Cardiac muscle cell (in vitro differentiated cells and primary cell): ENCODE measurements at regions not wholly inside any gene's neighbourhood (a gene's known extent, or its start where the extent isn't known, plus 50 kb on each side); places are given as distances from the start of the nearest gene placed in this dataset.

Experiments
- DNase-seq, 2 donors: peaks; one replicate each; pipeline versions ENCODE4 v3.0.0 to v3.0.0-alpha.2; 2010 to 2017; ENCODE audit warnings: low read depth in 1 of 2, low spot score in 1 of 2
- H3K27ac ChIP-seq: fragments of 200-600 bp; sonication (generic); 2 replicates; pipeline ENCODE4 v1.5.1; 2016
- H3K27me3 ChIP-seq: fragments of 200-600 bp; sonication (generic); 2 replicates; pipeline ENCODE4 v1.6.0; 2016; ENCODE audit warnings: control low read depth
- H3K36me3 ChIP-seq: fragments of 200-600 bp; sonication (generic); 2 replicates; pipeline ENCODE4 v1.5.1; 2016; ENCODE audit warnings: control low read depth
- H3K4me1 ChIP-seq: fragments of 200-600 bp; sonication (generic); 2 replicates; pipeline ENCODE4 v1.8.1; 2017; ENCODE audit warnings: low read depth, mild to moderate bottlenecking, mixed run types
- H3K4me3 ChIP-seq: fragments of 200-600 bp; sonication (generic); 2 replicates; pipeline ENCODE4 v1.5.1; 2016; ENCODE audit warnings: mild to moderate bottlenecking
- H3K9me3 ChIP-seq: fragments of 200-600 bp; sonication (generic); 2 replicates; pipeline ENCODE4 v1.5.1; 2017; ENCODE audit warnings: low read depth, mild to moderate bottlenecking, control low read depth
- CTCF ChIP-seq: IDR thresholded peaks from 2 replicates; pipeline ENCODE4 v1.5.1; 2012; ENCODE audit warnings: low read depth, mild to moderate bottlenecking, low read length

GRCh38 chr4:18593297-18594002 lies 571.9 kb upstream of the LCORL start:
- no peak overlapping the region for H3K4me3 ChIP-seq
- TF ChIP-seq CTCF, result peak; percentile 74
- no peaks in the 10 kb centered on the region for H3K9me3 ChIP-seq
- H3K36me3 ChIP-seq, result no peaks in the 10 kb centered on the region
- H3K27me3 ChIP-seq, result no peaks in the 10 kb centered on the region
- H3K4me1 ChIP-seq, result no peaks in the 10 kb centered on the region
- no peak overlapping the region for H3K27ac ChIP-seq
- peak; percentile 76 to 83 for DNase-seq

- no peak for DNase-seq
- Histone ChIP-seq H3K27me3 (no peaks in the 10 kb centered on the region), H3K36me3 (no peaks in the 10 kb centered on the region), H3K4me3 (no peak overlapping the region), H3K4me1 (no peaks in the 10 kb centered on the region), H3K27ac (no peak overlapping the region), H3K9me3 (no peaks in the 10 kb centered on the region)
- no peak for TF ChIP-seq CTCF
Measured at GRCh38 chr4:18582841-18583240, 561.3 kb upstream of the LCORL start.

- Histone ChIP-seq H3K27me3 (no peaks in the 10 kb centered on the region), H3K4me3 (no peak overlapping the region), H3K36me3 (no peaks in the 10 kb centered on the region), H3K27ac (no peak overlapping the region), H3K9me3 (no peaks in the 10 kb centered on the region), H3K4me1 (no peaks in the 10 kb centered on the region)
- TF ChIP-seq CTCF, result no peak
- no peak for DNase-seq
Measured at GRCh38 chr4:18578307-18578706, 556.8 kb upstream of the LCORL start.

GRCh38 chr4:18572481-18572880 lies 550.9 kb upstream of the LCORL start:
- TF ChIP-seq CTCF, result no peak
- Histone ChIP-seq H3K4me1 (peaks cover 5% of the 10 kb centered on the region), H3K27ac (no peak overlapping the region), H3K9me3 (no peaks in the 10 kb centered on the region), H3K27me3 (no peaks in the 10 kb centered on the region), H3K36me3 (no peaks in the 10 kb centered on the region), H3K4me3 (no peak overlapping the region)
- no peak for DNase-seq

- no peak overlapping the region for H3K27ac ChIP-seq
- no peak overlapping the region for H3K4me3 ChIP-seq
- no peaks in the 10 kb centered on the region for H3K27me3 ChIP-seq
- no peak for DNase-seq
- TF ChIP-seq CTCF, result no peak
- H3K36me3 ChIP-seq, result no peaks in the 10 kb centered on the region
- peaks cover 7% of the 10 kb centered on the region for H3K4me1 ChIP-seq
- H3K9me3 ChIP-seq, result no peaks in the 10 kb centered on the region
Measured at GRCh38 chr4:18571301-18571761, 549.8 kb upstream of the LCORL start.
